ENCODE measurements at regions not wholly inside any gene's neighbourhood (a gene's known extent, or its start where the extent isn't known, plus 50 kb on each side); places are given as distances from the start of the nearest gene placed in this dataset.
"Not testable (repeated sequence)": the region's sequence is repeated elsewhere in the genome, so short reads cannot be mapped to it uniquely, and the experiment has no call there.

DNA sequence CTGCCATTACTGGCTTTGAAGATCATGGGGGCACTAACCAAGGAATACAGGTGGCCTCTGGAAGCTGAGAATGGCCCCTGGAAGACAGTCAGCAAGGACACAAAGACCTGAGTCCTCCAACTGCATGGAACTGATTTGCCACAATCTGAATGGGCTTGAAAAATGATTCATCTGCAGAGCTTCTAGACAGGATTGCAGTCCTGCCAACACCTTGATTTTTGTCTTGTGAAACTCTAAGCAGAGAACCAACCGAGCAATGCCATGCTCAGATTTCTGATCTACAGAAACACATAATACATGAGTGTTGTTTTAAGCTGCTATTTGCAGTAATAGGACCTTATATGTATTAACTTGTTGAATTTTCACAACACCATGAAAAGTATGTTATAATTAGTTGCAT is 66.1 kb upstream of the SLC13A1 start:
- no peak for DNase-seq (ENCODE audit: low read depth in 1 of 2, low spot score in 1 of 2)
- ATAC-seq = no peak
- TF ChIP-seq JUNB (IDR thresholded peaks at IDR 0.05) = no peak
- no peak for TF ChIP-seq BCL3 (IDR thresholded peaks at IDR 0.05)
- no peak for TF ChIP-seq MAZ (IDR thresholded peaks at IDR 0.05; ENCODE audit: borderline replicate concordance, low read depth, low read length)
- FAIRE-seq = no peak
- no peaks in the 10 kb centered on the region for H3K9me3 ChIP-seq
- ChIA-PET CTCF (no interaction called here), POLR2A (no interaction called here)
- no peak overlapping the region for H3K4me2 ChIP-seq
- H3K27ac ChIP-seq = no peak overlapping the region
- 10% methylated on average over 1 of the region's 1 CpG for WGBS (ENCODE audit: missing lambda C conversion rate)
- no peaks in the 10 kb centered on the region for H3K4me1 ChIP-seq
- no peak overlapping the region for H3K4me3 ChIP-seq

DNA sequence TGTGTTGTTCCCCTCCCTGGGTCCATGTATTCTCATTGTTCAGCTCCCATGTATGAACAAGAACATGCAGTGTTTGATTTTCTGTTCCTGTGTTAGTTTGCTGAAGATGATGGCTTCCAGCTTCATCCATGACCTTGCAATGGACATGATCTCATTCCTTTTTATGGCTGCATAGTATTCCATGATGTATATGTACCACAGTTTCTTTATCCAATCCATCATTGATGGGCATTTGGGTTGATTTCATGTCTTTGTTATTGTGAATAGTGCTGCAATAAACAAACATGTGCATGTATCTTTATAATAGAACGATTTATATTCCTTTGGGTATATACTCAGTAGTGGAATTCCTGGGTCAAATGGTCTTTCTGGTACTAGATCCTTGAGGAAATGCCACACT is 65.1 kb upstream of the SLC13A1 start:
- H3K4me2 ChIP-seq; H3K4me3 ChIP-seq; DNase-seq (ENCODE audit: low read depth in 1 of 2, low spot score in 1 of 2); FAIRE-seq; H3K4me1 ChIP-seq; ATAC-seq; H3K27ac ChIP-seq; H3K9me3 ChIP-seq; POLR2A ChIA-PET: not testable (repeated sequence)
- CTCF ChIA-PET = interaction anchor here (1.6 kb wide), 1 partner anchor 10 kb away, joined by 5 read pairs; no protein-coding TSS in a partner anchor
- WGBS (ENCODE audit: missing lambda C conversion rate) = 3% methylated on average over 1 of the region's 1 CpG

- TF ChIP-seq, protein P1, sequence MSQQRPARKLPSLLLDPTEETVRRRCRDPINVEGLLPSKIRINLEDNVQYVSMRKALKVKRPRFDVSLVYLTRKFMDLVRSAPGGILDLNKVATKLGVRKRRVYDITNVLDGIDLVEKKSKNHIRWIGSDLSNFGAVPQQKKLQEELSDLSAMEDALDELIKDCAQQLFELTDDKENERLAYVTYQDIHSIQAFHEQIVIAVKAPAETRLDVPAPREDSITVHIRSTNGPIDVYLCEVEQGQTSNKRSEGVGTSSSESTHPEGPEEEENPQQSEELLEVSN (IDR thresholded peaks at IDR 0.05; ENCODE audit: borderline replicate concordance, low read depth) = no peak
- TF ChIP-seq ESRRA (IDR thresholded peaks at IDR 0.05; ENCODE audit: borderline replicate concordance, low read length) = no peak
- TF ChIP-seq RFX5 (IDR thresholded peaks at IDR 0.05) = no peak
- no peak for TF ChIP-seq CHD4 (IDR thresholded peaks at IDR 0.05; ENCODE audit: borderline replicate concordance)
- TF ChIP-seq NR3C1 (IDR thresholded peaks at IDR 0.05) = no peak
- TF ChIP-seq MAFK (IDR thresholded peaks at IDR 0.05; ENCODE audit: partially characterized antibody) = no peak
- TF ChIP-seq CBX8 (IDR thresholded peaks at IDR 0.05) = no peak
- TF ChIP-seq ZFP36 (IDR thresholded peaks at IDR 0.05; ENCODE audit: borderline replicate concordance, partially characterized antibody) = no peak
- TF ChIP-seq SMC3 (IDR thresholded peaks at IDR 0.05) = no peak
- TF ChIP-seq HOXB5 (CRISPR knock-in tag; IDR thresholded peaks at IDR 0.05) = no peak
- no peak for TF ChIP-seq HOXA7 (CRISPR knock-in tag; IDR thresholded peaks at IDR 0.05)
- TF ChIP-seq EP300 (IDR thresholded peaks at IDR 0.05) = no peak
- TF ChIP-seq MYC (IDR thresholded peaks at IDR 0.05; ENCODE audit: borderline replicate concordance, low read length) = no peak
- no peak for TF ChIP-seq HOXB13 (CRISPR knock-in tag; IDR thresholded peaks at IDR 0.05; ENCODE audit: low read depth)
- no peak for TF ChIP-seq FOSB (CRISPR knock-in tag; IDR thresholded peaks at IDR 0.05)
- TF ChIP-seq CEBPB (IDR thresholded peaks at IDR 0.05) = no peak
- no peak for DNase-seq (ENCODE audit: low read depth in 1 of 2, low spot score in 1 of 2)
- no peak for FAIRE-seq
- no peak overlapping the region for H3K27ac ChIP-seq
- POLR2A ChIA-PET = no interaction called here
- CTCF ChIA-PET = no interaction called here
- H3K4me1 ChIP-seq = no peaks in the 10 kb centered on the region
- ATAC-seq = no peak
- no peak overlapping the region for H3K4me3 ChIP-seq
- WGBS (ENCODE audit: missing lambda C conversion rate) = 0% methylated on average over 1 of the region's 1 CpG
- no peaks in the 10 kb centered on the region for H3K9me3 ChIP-seq
- no peak overlapping the region for H3K4me2 ChIP-seq
These were observed 60.7 kb upstream of the SLC13A1 start for GRCh38 chr7:123260428-123260960.

DNA sequence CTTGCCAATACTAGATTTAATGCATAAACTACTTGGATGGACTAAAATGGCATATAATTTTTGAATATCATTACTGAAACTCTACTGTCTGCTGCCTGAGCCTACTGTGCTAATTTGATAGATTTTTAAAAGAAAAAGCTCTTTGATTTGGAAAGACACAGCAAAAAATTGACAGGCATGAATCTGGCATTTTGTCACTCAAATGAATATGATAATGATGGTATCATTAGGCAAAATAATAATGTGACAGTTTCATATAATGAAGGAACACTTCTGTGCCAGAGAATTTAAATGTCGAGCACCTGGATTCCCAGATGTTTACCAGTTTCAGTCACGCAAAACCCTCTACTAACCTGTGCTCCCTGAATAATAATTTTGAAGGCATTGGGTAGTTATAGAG is 60.0 kb upstream of the SLC13A1 start:
- FAIRE-seq (no peak), DNase-seq (ENCODE audit: low read depth in 1 of 2, low spot score in 1 of 2) (no peak), ATAC-seq (no peak)
- H3K27ac ChIP-seq = no peak overlapping the region
- ChIA-PET CTCF (no interaction called here), POLR2A (no interaction called here)
- TF ChIP-seq, protein P2, sequence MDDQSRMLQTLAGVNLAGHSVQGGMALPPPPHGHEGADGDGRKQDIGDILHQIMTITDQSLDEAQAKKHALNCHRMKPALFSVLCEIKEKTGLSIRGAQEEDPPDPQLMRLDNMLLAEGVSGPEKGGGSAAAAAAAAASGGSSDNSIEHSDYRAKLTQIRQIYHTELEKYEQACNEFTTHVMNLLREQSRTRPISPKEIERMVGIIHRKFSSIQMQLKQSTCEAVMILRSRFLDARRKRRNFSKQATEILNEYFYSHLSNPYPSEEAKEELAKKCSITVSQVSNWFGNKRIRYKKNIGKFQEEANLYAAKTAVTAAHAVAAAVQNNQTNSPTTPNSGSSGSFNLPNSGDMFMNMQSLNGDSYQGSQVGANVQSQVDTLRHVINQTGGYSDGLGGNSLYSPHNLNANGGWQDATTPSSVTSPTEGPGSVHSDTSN (IDR thresholded peaks at IDR 0.05) = no peak
- H3K4me1 ChIP-seq = no peaks in the 10 kb centered on the region
- H3K4me2 ChIP-seq = no peak overlapping the region
- no peak overlapping the region for H3K4me3 ChIP-seq
- H3K9me3 ChIP-seq = no peaks in the 10 kb centered on the region
- 44% methylated on average over 2 of the region's 2 CpGs for WGBS (ENCODE audit: missing lambda C conversion rate)

Data from A549 (cell line).